C4-2B (cell line): ENCODE measurements at regions not wholly inside any gene's neighbourhood (a gene's known extent, or its start where the extent isn't known, plus 50 kb on each side); places are given as distances from the start of the nearest gene placed in this dataset.
A peak's percentile ranks its signal among the peaks of the same experiment; 100 is the strongest.

Experiments used
- H3K27ac ChIP-seq: fragments of 450-650 bp; 2 replicates; pipeline ENCODE4 v1.5.1; 2017
- ZFX ChIP-seq: fragments of 450-650 bp; IDR thresholded peaks from 2 replicates; pipeline ENCODE4 v1.6.1; 2017
- TF ChIP-seq, protein P1 (sequence below): fragments of 450-650 bp; conservative IDR thresholded peaks from 2 replicates; pipeline ENCODE4 v1.5.1; 2017; ENCODE audit warnings: mild to moderate bottlenecking

DNA sequence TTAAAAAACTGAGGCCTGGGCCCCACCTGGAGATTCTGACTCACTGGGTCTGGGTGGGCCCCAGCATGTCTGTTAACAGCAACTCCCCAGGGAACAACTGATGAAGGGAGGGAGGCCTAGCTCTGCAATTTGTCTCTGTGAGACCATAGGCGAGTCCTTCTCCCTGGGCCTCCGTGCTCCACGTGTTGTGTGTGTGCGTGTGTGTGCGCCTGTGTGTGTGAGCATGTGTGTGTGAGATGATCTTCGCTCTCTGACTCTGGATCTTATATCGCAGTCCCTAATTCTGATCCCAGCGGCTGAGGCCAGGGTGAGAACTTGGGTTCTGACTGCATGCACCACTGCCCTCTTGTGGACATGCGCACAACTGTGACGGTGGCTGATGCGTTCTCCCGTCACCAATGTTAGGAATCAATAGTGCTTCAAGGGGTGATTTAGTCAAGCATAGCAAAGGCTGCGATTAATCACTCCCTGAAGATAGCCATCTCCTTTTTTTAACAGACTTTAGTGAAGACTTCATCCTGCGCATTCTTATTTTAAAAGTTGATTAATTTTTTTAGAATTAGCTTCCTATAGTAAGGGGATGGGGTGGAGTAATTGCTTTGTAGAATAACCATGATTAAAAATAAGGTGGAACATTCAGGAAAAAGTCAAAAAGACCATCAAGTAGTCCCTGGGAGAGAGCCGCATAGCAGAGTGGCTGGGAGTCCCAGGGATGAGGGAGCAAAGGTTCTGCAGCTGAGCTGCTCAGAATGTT lies 62.4 kb upstream of the USP24 start:
- TF ChIP-seq, protein P1, sequence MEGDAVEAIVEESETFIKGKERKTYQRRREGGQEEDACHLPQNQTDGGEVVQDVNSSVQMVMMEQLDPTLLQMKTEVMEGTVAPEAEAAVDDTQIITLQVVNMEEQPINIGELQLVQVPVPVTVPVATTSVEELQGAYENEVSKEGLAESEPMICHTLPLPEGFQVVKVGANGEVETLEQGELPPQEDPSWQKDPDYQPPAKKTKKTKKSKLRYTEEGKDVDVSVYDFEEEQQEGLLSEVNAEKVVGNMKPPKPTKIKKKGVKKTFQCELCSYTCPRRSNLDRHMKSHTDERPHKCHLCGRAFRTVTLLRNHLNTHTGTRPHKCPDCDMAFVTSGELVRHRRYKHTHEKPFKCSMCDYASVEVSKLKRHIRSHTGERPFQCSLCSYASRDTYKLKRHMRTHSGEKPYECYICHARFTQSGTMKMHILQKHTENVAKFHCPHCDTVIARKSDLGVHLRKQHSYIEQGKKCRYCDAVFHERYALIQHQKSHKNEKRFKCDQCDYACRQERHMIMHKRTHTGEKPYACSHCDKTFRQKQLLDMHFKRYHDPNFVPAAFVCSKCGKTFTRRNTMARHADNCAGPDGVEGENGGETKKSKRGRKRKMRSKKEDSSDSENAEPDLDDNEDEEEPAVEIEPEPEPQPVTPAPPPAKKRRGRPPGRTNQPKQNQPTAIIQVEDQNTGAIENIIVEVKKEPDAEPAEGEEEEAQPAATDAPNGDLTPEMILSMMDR: peak; percentile 92
- no peak for TF ChIP-seq ZFX
- H3K27ac ChIP-seq: no peak overlapping the region

DNA sequence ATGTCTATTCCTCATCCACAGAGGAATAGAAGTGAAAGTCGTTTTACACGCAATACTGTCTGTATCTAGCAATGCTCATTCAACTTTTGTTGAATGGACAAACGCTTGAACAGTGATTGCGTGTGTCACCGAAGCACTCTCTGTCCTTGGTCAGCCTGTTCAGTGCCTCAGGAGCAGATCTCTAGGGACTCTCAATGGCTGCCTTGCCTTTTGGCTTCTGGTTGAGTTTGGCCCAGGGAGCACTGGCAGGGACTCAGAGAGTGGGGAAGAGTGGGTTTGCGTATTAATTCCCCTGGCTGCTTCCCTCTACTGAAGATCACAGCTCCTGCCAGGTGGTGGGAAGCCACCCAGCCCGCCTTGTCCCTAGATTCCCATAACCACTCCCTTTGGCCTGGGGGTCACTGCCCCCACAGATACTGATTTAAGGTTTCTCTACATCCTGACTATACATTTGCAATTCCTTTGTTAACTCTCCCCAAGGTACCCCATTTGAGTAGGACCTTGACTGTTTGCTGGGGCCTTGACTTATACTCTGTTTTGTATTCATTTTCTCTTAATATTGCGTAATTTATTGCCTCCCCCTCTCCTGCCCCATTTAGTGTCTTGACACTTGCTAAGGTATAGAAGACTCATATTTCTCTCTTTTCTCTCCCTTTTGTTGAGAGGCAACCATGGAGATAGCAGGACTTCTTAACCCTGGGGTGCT lies 61.7 kb upstream of the USP24 start:
- no peak overlapping the region for H3K27ac ChIP-seq
- TF ChIP-seq, protein P1: no peak
- no peak for TF ChIP-seq ZFX

DNA sequence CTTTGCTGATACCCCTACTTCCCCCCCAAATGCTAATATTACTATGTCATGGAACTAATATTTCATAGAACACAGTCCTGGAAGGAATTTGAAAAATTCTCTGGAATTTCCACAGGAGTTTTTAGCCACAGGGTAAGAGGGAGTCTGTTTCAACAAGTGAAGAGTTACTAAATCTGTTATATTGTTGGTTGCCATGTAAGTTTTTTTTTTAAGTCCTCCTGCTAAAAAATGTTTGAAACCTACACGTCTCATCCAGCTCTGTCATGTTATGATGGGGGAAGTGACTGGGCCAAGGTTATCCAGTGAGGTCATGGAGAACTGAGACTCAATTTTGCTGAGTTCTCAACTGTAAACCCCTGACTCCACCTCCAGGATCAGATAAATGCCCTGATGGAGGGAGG lies 60.8 kb upstream of the USP24 start:
- no peak overlapping the region for H3K27ac ChIP-seq
- TF ChIP-seq, protein P1: no peak
- TF ChIP-seq ZFX: no peak

DNA sequence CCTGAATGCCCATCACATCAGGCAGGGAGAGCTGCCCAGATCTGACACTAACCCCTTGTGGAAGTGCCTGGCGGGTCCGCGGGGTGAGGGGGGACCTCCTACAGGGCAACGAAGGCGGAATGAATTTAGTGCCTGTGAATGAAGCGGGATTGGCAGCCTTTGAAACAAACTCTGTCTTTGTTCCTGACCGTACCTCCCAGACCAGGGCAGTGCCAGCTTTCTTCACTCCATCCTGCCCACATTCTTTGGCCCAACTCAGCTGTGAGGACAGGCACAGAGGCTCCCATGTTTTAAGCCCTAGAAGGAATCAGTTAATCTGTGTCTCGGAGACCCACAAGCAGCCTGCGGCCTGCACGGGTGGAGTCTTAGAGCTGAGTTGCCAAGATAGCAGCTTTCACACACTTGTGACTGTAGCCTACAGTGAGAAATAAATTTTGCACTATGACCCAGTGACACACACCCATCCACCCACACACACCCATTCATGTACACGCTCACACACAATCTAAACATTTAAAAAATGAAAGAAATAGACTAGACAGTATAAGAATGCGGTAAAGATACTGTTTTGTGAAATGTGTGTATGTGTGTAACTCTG lies 60.1 kb upstream of the USP24 start:
- no peak overlapping the region for H3K27ac ChIP-seq
- TF ChIP-seq ZFX: no peak
- TF ChIP-seq, protein P1: no peak

DNA sequence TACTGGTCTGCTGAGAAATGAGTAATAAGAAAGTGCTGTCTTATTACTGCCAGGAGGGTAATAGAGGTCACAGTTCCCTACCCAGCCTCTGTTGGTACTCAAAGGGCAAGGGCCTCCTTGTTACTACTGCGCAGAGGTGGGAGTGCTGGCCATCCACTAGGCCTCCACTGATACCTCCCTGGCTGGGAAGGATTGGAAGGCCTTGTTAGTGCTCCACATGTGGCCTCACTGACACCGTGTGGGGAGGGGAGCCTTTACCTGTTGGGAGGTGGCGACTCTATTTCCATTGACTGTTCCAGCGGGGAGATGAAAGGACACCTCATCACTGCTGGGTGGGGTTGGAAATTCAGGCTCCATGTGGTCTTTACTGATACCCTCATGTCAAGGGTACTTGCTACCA lies 57.8 kb upstream of the USP24 start:
- H3K27ac ChIP-seq: no peak overlapping the region
- no peak for TF ChIP-seq ZFX
- TF ChIP-seq, protein P1: no peak
